SK-N-SH treated with all-trans-retinoic acid at 6 μM for 48 hours (cell line): ENCODE measurements at regions not wholly inside any gene's neighbourhood (a gene's known extent, or its start where the extent isn't known, plus 50 kb on each side); places are given as distances from the start of the nearest gene placed in this dataset.

Experiments used
- GLIS3 ChIP-seq: fragments of 250-450 bp; sonication (Bioruptor Pico); IDR thresholded peaks from 2 replicates; pipeline ENCODE4 v1.5.0; 2020; ENCODE audit warnings: mild to moderate bottlenecking, moderate library complexity
- ISL1 ChIP-seq: fragments of 250-450 bp; sonication (Bioruptor Pico); IDR thresholded peaks from 2 replicates; pipeline ENCODE4 v2.1.2; 2022; ENCODE audit warnings: mild to moderate bottlenecking, moderate library complexity
- POU6F1 ChIP-seq: fragments of 250-450 bp; sonication (Bioruptor Pico); IDR thresholded peaks from 2 replicates; pipeline ENCODE4 v1.8.0; 2021; ENCODE audit warnings: low read depth, mild to moderate bottlenecking, moderate library complexity, borderline replicate concordance
- RARB ChIP-seq: fragments of 250-450 bp; sonication (Bioruptor Pico); IDR thresholded peaks from 2 replicates; pipeline ENCODE4 v1.8.0; 2021; ENCODE audit warnings: mild to moderate bottlenecking, moderate library complexity
- TCF4 ChIP-seq: fragments of 250-450 bp; sonication (Bioruptor Pico); IDR thresholded peaks from 2 replicates; pipeline ENCODE4 v1.8.0; 2021; ENCODE audit warnings: mild to moderate bottlenecking, moderate library complexity, borderline replicate concordance
- TOX ChIP-seq: fragments of 250-450 bp; sonication (Bioruptor Pico); IDR thresholded peaks from 2 replicates; pipeline ENCODE4 v1.8.0; 2021; ENCODE audit warnings: mild to moderate bottlenecking, moderate library complexity, borderline replicate concordance
- ZFP3 ChIP-seq: fragments of 250-450 bp; sonication (Bioruptor Pico); IDR thresholded peaks from 2 replicates; pipeline ENCODE4 v1.5.0; 2020; ENCODE audit warnings: mild to moderate bottlenecking, moderate library complexity
- TF ChIP-seq, protein P1 (sequence below): fragments of 250-450 bp; sonication (Bioruptor Pico); IDR thresholded peaks from 2 replicates; pipeline ENCODE4 v1.8.0; 2020; ENCODE audit warnings: mild to moderate bottlenecking, moderate library complexity, borderline replicate concordance
- TF ChIP-seq, protein P2 (sequence below): fragments of 250-450 bp; sonication (Bioruptor Pico); IDR thresholded peaks from 2 replicates; pipeline ENCODE4 v1.5.0; 2020; ENCODE audit warnings: mild to moderate bottlenecking, moderate library complexity

- TF ChIP-seq TOX (CRISPR knock-in tag) (no peak), GLIS3 (CRISPR knock-in tag) (no peak), ISL1 (CRISPR knock-in tag) (no peak), RARB (no peak), TCF4 (no peak), POU6F1 (CRISPR knock-in tag) (no peak), ZFP3 (no peak)
- TF ChIP-seq, protein P1, sequence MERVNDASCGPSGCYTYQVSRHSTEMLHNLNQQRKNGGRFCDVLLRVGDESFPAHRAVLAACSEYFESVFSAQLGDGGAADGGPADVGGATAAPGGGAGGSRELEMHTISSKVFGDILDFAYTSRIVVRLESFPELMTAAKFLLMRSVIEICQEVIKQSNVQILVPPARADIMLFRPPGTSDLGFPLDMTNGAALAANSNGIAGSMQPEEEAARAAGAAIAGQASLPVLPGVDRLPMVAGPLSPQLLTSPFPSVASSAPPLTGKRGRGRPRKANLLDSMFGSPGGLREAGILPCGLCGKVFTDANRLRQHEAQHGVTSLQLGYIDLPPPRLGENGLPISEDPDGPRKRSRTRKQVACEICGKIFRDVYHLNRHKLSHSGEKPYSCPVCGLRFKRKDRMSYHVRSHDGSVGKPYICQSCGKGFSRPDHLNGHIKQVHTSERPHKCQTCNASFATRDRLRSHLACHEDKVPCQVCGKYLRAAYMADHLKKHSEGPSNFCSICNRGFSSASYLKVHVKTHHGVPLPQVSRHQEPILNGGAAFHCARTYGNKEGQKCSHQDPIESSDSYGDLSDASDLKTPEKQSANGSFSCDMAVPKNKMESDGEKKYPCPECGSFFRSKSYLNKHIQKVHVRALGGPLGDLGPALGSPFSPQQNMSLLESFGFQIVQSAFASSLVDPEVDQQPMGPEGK (CRISPR knock-in tag): no peak
- TF ChIP-seq, protein P2, sequence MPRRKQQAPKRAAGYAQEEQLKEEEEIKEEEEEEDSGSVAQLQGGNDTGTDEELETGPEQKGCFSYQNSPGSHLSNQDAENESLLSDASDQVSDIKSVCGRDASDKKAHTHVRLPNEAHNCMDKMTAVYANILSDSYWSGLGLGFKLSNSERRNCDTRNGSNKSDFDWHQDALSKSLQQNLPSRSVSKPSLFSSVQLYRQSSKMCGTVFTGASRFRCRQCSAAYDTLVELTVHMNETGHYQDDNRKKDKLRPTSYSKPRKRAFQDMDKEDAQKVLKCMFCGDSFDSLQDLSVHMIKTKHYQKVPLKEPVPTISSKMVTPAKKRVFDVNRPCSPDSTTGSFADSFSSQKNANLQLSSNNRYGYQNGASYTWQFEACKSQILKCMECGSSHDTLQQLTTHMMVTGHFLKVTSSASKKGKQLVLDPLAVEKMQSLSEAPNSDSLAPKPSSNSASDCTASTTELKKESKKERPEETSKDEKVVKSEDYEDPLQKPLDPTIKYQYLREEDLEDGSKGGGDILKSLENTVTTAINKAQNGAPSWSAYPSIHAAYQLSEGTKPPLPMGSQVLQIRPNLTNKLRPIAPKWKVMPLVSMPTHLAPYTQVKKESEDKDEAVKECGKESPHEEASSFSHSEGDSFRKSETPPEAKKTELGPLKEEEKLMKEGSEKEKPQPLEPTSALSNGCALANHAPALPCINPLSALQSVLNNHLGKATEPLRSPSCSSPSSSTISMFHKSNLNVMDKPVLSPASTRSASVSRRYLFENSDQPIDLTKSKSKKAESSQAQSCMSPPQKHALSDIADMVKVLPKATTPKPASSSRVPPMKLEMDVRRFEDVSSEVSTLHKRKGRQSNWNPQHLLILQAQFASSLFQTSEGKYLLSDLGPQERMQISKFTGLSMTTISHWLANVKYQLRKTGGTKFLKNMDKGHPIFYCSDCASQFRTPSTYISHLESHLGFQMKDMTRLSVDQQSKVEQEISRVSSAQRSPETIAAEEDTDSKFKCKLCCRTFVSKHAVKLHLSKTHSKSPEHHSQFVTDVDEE: no peak
Observed at GRCh38 chr10:124291001-124291701, 127.6 kb downstream of the OAT start.
